NB4 (cell line): ENCODE measurements at regions not wholly inside any gene's neighbourhood (a gene's known extent, or its start where the extent isn't known, plus 50 kb on each side); places are given as distances from the start of the nearest gene placed in this dataset.

Experiments
- MYC ChIP-seq: IDR thresholded peaks from 2 replicates; pipeline ENCODE4 v1.6.1; 2011; ENCODE audit warnings: low read depth, low read length
- POLR2A ChIP-seq: IDR thresholded peaks from 2 replicates; pipeline ENCODE4 v1.6.1; 2011; ENCODE audit warnings: mild to moderate bottlenecking; ENCODE audit not compliant: insufficient read length; ENCODE audit errors: extremely low read depth
- TF ChIP-seq, protein P1 (sequence below): IDR thresholded peaks from one replicate; pipeline ENCODE4 v1.5.1; 2012; ENCODE audit warnings: low read depth, low read length

DNA sequence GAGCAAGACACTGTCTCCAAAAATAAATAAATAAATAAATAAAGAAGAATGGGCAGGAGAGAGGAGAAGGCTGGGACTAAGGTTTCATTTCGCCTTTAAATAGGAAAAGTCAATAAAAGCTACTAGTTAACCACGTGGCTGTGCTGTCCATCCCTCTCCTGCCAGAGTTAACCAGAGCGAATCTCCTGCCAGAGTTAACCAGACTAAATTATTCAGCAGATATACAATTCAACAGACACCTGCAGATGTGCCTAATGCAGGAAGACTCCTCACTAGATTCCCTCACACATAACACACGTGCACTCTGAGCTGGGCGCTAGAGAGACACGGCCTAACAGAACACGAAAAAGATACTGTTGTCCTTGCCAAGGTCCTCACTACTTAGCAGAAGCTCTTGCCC is 156.1 kb downstream of the IGLL1 start:
- TF ChIP-seq, protein P1, sequence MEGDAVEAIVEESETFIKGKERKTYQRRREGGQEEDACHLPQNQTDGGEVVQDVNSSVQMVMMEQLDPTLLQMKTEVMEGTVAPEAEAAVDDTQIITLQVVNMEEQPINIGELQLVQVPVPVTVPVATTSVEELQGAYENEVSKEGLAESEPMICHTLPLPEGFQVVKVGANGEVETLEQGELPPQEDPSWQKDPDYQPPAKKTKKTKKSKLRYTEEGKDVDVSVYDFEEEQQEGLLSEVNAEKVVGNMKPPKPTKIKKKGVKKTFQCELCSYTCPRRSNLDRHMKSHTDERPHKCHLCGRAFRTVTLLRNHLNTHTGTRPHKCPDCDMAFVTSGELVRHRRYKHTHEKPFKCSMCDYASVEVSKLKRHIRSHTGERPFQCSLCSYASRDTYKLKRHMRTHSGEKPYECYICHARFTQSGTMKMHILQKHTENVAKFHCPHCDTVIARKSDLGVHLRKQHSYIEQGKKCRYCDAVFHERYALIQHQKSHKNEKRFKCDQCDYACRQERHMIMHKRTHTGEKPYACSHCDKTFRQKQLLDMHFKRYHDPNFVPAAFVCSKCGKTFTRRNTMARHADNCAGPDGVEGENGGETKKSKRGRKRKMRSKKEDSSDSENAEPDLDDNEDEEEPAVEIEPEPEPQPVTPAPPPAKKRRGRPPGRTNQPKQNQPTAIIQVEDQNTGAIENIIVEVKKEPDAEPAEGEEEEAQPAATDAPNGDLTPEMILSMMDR, result no peak
- TF ChIP-seq MYC (no peak), POLR2A (no peak)
